ENCODE measurements at regions not wholly inside any gene's neighbourhood (a gene's known extent, or its start where the extent isn't known, plus 50 kb on each side); places are given as distances from the start of the nearest gene placed in this dataset.

DNA sequence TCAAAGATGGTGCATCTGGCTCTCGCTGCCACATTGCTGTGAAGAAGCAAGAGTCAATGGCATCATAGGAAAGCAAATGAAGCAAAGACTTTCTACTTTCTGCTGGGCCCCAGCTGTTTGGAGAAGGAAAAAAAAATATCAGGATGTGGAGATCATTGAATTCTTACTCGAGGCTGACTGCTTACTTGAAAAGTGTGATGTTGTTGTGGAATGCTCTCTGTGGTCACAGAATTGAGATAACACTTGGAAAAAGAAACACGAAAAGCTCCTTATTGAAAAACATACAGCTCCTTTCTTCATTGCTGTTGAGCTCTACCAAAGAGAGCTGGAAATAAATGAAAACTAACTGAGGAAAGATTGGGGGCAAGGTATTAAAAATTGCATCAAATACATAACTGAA lies 157.4 kb upstream of the TBX20 start:
- intact Hi-C loops (cut with micrococcal nuclease; ENCODE audit: unreplicated experiment): no loop called here
- POLR2A ChIA-PET (ENCODE audit: low non-redundant PET): no interaction called here
- DNase-seq (ENCODE audit: low spot score): no peak
- CTCF ChIA-PET: no interaction called here
- no TSS peak for BruUV-seq (replicated peaks)
- no peak overlapping the region for H3K4me3 ChIP-seq (ENCODE audit: low read depth, low read length, poor library complexity, severe bottlenecking)
- H3K27me3 ChIP-seq (replicated peaks; ENCODE audit: insufficient read depth, low read depth, low read length, poor library complexity): peaks cover 8% of the 10 kb centered on the region
- TF ChIP-seq, protein P1, sequence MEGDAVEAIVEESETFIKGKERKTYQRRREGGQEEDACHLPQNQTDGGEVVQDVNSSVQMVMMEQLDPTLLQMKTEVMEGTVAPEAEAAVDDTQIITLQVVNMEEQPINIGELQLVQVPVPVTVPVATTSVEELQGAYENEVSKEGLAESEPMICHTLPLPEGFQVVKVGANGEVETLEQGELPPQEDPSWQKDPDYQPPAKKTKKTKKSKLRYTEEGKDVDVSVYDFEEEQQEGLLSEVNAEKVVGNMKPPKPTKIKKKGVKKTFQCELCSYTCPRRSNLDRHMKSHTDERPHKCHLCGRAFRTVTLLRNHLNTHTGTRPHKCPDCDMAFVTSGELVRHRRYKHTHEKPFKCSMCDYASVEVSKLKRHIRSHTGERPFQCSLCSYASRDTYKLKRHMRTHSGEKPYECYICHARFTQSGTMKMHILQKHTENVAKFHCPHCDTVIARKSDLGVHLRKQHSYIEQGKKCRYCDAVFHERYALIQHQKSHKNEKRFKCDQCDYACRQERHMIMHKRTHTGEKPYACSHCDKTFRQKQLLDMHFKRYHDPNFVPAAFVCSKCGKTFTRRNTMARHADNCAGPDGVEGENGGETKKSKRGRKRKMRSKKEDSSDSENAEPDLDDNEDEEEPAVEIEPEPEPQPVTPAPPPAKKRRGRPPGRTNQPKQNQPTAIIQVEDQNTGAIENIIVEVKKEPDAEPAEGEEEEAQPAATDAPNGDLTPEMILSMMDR (conservative IDR thresholded peaks at IDR 0.05; ENCODE audit: low read depth, low read length): no peak
- TF ChIP-seq EZH2 (IDR thresholded peaks at IDR 0.05; ENCODE audit: borderline replicate concordance, low read depth, low read length, poor library complexity, severe bottlenecking): no peak
- H3K9me3 ChIP-seq (ENCODE audit: low read depth, low read length, poor library complexity, severe bottlenecking): no peaks in the 10 kb centered on the region
- H3K4me1 ChIP-seq (ENCODE audit: insufficient read depth, low read length, poor library complexity, severe bottlenecking): no peaks in the 10 kb centered on the region
- no peaks in the 10 kb centered on the region for H3K36me3 ChIP-seq (ENCODE audit: insufficient read depth, low read length, poor library complexity, severe bottlenecking)
- no peak overlapping the region for H3K27ac ChIP-seq (ENCODE audit: low read depth, low read length, poor library complexity, severe bottlenecking)

DNA sequence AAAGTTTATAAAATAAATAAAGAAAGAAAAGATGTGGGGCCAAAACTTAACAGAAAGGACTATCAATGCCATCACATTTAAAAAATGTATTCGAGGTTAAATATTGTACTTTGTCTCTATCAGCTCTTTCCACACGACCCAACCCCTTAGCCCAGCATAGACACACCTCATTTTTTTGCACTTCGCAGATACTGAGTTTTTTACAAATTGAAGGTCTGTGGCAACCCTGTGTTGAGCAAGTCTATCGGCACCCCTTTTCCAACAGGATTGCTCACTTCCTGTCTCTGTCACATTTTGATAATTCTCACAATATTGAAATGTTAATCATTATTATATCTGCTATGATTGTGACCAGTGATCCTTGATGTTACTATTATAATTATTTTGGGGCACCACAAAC lies 151.6 kb upstream of the TBX20 start:
- no peaks in the 10 kb centered on the region for H3K4me1 ChIP-seq (ENCODE audit: insufficient read depth, low read length, poor library complexity, severe bottlenecking)
- ChIA-PET CTCF (no interaction called here), POLR2A (ENCODE audit: low non-redundant PET) (no interaction called here)
- DNase-seq (ENCODE audit: low spot score): no peak
- peaks cover 4% of the 10 kb centered on the region for H3K27me3 ChIP-seq (replicated peaks; ENCODE audit: insufficient read depth, low read depth, low read length, poor library complexity)
- no peaks in the 10 kb centered on the region for H3K9me3 ChIP-seq (ENCODE audit: low read depth, low read length, poor library complexity, severe bottlenecking)
- no TSS peak for BruUV-seq (replicated peaks)
- no peak for TF ChIP-seq EZH2 (IDR thresholded peaks at IDR 0.05; ENCODE audit: borderline replicate concordance, low read depth, low read length, poor library complexity, severe bottlenecking)
- TF ChIP-seq, protein P1 (conservative IDR thresholded peaks at IDR 0.05; ENCODE audit: low read depth, low read length): no peak
- no peak overlapping the region for H3K27ac ChIP-seq (ENCODE audit: low read depth, low read length, poor library complexity, severe bottlenecking)
- no peaks in the 10 kb centered on the region for H3K36me3 ChIP-seq (ENCODE audit: insufficient read depth, low read length, poor library complexity, severe bottlenecking)
- H3K4me3 ChIP-seq (ENCODE audit: low read depth, low read length, poor library complexity, severe bottlenecking): no peak overlapping the region
- intact Hi-C loops (cut with micrococcal nuclease; ENCODE audit: unreplicated experiment): no loop called here

DNA sequence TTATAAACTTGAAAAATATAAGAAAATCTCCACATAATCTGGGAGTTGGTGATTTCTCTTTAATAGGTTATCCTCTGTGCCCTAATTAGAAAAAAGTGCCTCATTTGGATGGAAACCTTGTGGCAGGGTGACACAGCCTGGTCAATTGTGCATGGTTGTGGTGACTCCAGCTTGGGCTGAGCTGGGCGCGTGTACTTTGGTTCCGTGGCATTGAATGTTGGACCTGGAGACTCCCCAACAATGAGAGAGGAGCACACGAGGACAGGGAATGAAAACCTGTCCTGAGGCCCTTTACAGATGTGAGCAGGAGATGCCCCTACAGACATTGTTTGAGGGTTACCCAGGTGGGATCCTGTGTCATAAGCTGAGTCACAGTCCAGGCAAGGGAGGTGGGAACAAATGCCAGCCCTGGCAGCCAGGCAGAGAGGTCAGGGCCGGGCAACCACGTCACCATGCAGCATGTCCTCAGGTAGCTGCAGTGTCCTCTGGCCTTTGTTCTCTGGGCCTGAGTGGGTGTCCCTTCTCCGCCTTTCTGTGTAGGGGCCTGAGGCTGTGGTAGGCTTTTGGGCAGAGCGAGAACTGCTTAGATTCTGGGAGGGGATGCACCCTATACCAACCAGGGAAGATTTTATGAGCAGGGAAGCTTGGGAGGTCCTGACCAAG lies 147.4 kb upstream of the TBX20 start:
- ChIA-PET CTCF (no interaction called here), POLR2A (ENCODE audit: low non-redundant PET) (no interaction called here)
- no peaks in the 10 kb centered on the region for H3K4me1 ChIP-seq (ENCODE audit: insufficient read depth, low read length, poor library complexity, severe bottlenecking)
- no peak overlapping the region for H3K27ac ChIP-seq (ENCODE audit: low read depth, low read length, poor library complexity, severe bottlenecking)
- DNase-seq (ENCODE audit: low spot score): no peak
- H3K4me3 ChIP-seq (ENCODE audit: low read depth, low read length, poor library complexity, severe bottlenecking): no peak overlapping the region
- TF ChIP-seq, protein P1 (conservative IDR thresholded peaks at IDR 0.05; ENCODE audit: low read depth, low read length): no peak
- TF ChIP-seq EZH2 (IDR thresholded peaks at IDR 0.05; ENCODE audit: borderline replicate concordance, low read depth, low read length, poor library complexity, severe bottlenecking): no peak
- peaks cover 3% of the 10 kb centered on the region for H3K27me3 ChIP-seq (replicated peaks; ENCODE audit: insufficient read depth, low read depth, low read length, poor library complexity)
- H3K36me3 ChIP-seq (ENCODE audit: insufficient read depth, low read length, poor library complexity, severe bottlenecking): no peaks in the 10 kb centered on the region
- H3K9me3 ChIP-seq (ENCODE audit: low read depth, low read length, poor library complexity, severe bottlenecking): no peaks in the 10 kb centered on the region
- BruUV-seq (replicated peaks): no TSS peak
- intact Hi-C loops (cut with micrococcal nuclease; ENCODE audit: unreplicated experiment): no loop called here
